AG09319 (cell line): ENCODE measurements at regions not wholly inside any gene's neighbourhood (a gene's known extent, or its start where the extent isn't known, plus 50 kb on each side); places are given as distances from the start of the nearest gene placed in this dataset.
A peak's percentile ranks its signal among the peaks of the same experiment; 100 is the strongest.

ENCODE experiments used
- DNase-seq: peaks from one replicate; pipeline ENCODE4 v3.0.0-alpha.2; 2010; ENCODE audit warnings: low read depth; ENCODE audit errors: extremely low read depth
- CTCF ChIP-seq: IDR thresholded peaks from 2 replicates; pipeline ENCODE4 v1.5.1; 2011; ENCODE audit warnings: low read depth, mild to moderate bottlenecking, inconsistent platforms, low read length, moderate library complexity

- DNase-seq: no peak
- no peak for TF ChIP-seq CTCF
Observed at GRCh38 chr1:198902655-198903054, 263.8 kb downstream of the PTPRC start.

- TF ChIP-seq CTCF: no peak
- no peak for DNase-seq
Observed at GRCh38 chr1:198903203-198903602, 264.4 kb downstream of the PTPRC start.

GRCh38 chr1:198903621-198904020 is 264.8 kb downstream of the PTPRC start:
- TF ChIP-seq CTCF: no peak
- no peak for DNase-seq

GRCh38 chr1:198904321-198904720 is 265.5 kb downstream of the PTPRC start:
- DNase-seq: peak; percentile 30
- no peak for TF ChIP-seq CTCF

- TF ChIP-seq CTCF: no peak
- DNase-seq: no peak
Observed at GRCh38 chr1:198906739-198907422, 268.0 kb downstream of the PTPRC start.

GRCh38 chr1:198907423-198907746 is 268.5 kb downstream of the PTPRC start:
- DNase-seq: no peak
- no peak for TF ChIP-seq CTCF

GRCh38 chr1:198908995-198909394 is 270.2 kb downstream of the PTPRC start:
- no peak for DNase-seq
- no peak for TF ChIP-seq CTCF
